ENCODE measurements at regions not wholly inside any gene's neighbourhood (a gene's known extent, or its start where the extent isn't known, plus 50 kb on each side); places are given as distances from the start of the nearest gene placed in this dataset.

- Histone ChIP-seq H3K4ac (ENCODE audit: low read depth, low read length) (no peak overlapping the region), H3T11ph (ENCODE audit: low read length) (no peak overlapping the region), H3K56ac (ENCODE audit: insufficient read length, low read depth, low read length) (no peak overlapping the region), H4K91ac (ENCODE audit: insufficient read length, low read depth, low read length) (no peak overlapping the region), H3K23ac (ENCODE audit: insufficient read length, low read depth, low read length) (no peak overlapping the region), H3K4me1 (ENCODE audit: insufficient read depth, low read length) (no peaks in the 10 kb centered on the region), H4K20me1 (ENCODE audit: control insufficient read depth, insufficient read depth, insufficient read length) (no peaks in the 10 kb centered on the region), H3K18ac (ENCODE audit: insufficient read length, low read depth, low read length) (no peak overlapping the region), H4K8ac (replicated peaks; ENCODE audit: insufficient read length, low read depth, low read length) (no peak overlapping the region), H2AK5ac (ENCODE audit: insufficient read length, low read length) (no peak overlapping the region), H2BK20ac (ENCODE audit: low read depth, low read length, poor library complexity, severe bottlenecking) (no peak overlapping the region), H2AFZ (ENCODE audit: low read length) (no peak overlapping the region), H3K79me1 (ENCODE audit: insufficient read depth, low read depth, low read length, poor library complexity, severe bottlenecking) (no peaks in the 10 kb centered on the region), H3K4me2 (ENCODE audit: insufficient read depth, insufficient read length, low read length) (no peak overlapping the region), H3K27me3 (ENCODE audit: insufficient read depth, low read length) (no peaks in the 10 kb centered on the region), H2BK15ac (ENCODE audit: low read depth, low read length) (no peak overlapping the region), H2BK12ac (ENCODE audit: insufficient read length, low read depth, low read length) (no peak overlapping the region), H3K27ac (ENCODE audit: insufficient read length, low read depth, low read length) (no peak overlapping the region), H3K79me2 (ENCODE audit: insufficient read depth, low read length) (no peaks in the 10 kb centered on the region), H3K14ac (ENCODE audit: insufficient read depth, low read length) (no peak overlapping the region), H3K9ac (ENCODE audit: extremely low read depth, insufficient read length, low read length) (no peak overlapping the region), H2BK120ac (ENCODE audit: low read depth, low read length, poor library complexity, severe bottlenecking) (no peak overlapping the region), H3K9me3 (ENCODE audit: control insufficient read depth, low read depth, low read length) (peaks cover 5% of the 10 kb centered on the region), H3K23me2 (ENCODE audit: insufficient read length, low read depth, low read length, poor library complexity, severe bottlenecking) (no peaks in the 10 kb centered on the region), H2BK5ac (ENCODE audit: insufficient read length, low read length) (no peak overlapping the region), H4K5ac (ENCODE audit: insufficient read length, low read depth, low read length) (no peak overlapping the region)
- no peak overlapping the region for H3K4me3 Mint-ChIP-seq
- no peak for DNase-seq
- peaks cover 4 to 7% of the 10 kb centered on the region in 2 experiments; a peak in 2 of 4 replicates for H3K4me1 Mint-ChIP-seq
- no peak for TF ChIP-seq CTCF (conservative IDR thresholded peaks at IDR 0.05)
- H3K36me3 Mint-ChIP-seq (ENCODE audit: insufficient read depth in 1 of 3, low read depth in 3 of 3), result peaks cover 0 to 5% (median 0%) of the 10 kb centered on the region in 3 experiments; a peak in 1 of 7 replicates
- no peak overlapping the region for H3K27ac Mint-ChIP-seq
- H3K27me3 Mint-ChIP-seq (ENCODE audit: low read depth), result peaks cover 19% of the 10 kb centered on the region
- H3K9me3 Mint-ChIP-seq, result peaks cover 11 to 14% of the 10 kb centered on the region in 2 experiments
- WGBS (ENCODE audit: extremely low coverage, insufficient read length, low lambda C conversion rate), result no CpG with 5 or more reads among the region's 1 CpG
Measured at GRCh38 chr3:139096670-139097069, 52.0 kb upstream of the PRR23C start.
